Thoracic aorta (tissue), 2 donors: ENCODE measurements at regions not wholly inside any gene's neighbourhood (a gene's known extent, or its start where the extent isn't known, plus 50 kb on each side); places are given as distances from the start of the nearest gene placed in this dataset.

ENCODE experiments used
- ATAC-seq: fragments of 150-250 bp; one replicate; pipeline ENCODE4 v1.8.0; 2017; ENCODE audit warnings: low read depth; ENCODE audit not compliant: insufficient number of reproducible peaks, low FRiP score
- DNase-seq: peaks from one replicate; pipeline ENCODE4 v3.0.0-alpha.2; 2020; ENCODE audit warnings: low spot score
- H3K27ac ChIP-seq, 2 donors: fragments of 200-600 bp; sonication (generic); 1 replicate in 1 of 2; 2 replicates in 1 of 2; pipeline ENCODE4 v1.5.1; 2016; ENCODE audit warnings: mild to moderate bottlenecking in 2 of 2, moderate library complexity in 2 of 2
- H3K27me3 ChIP-seq: fragments of 200-600 bp; sonication (generic); replicated peaks from 2 replicates; pipeline ENCODE4 v1.6.0; 2016; ENCODE audit warnings: mild to moderate bottlenecking; ENCODE audit not compliant: insufficient read depth
- H3K36me3 ChIP-seq: fragments of 200-600 bp; sonication (generic); one replicate; pipeline ENCODE4 v1.5.1; 2016
- H3K4me1 ChIP-seq, 2 donors: fragments of 200-600 bp; sonication (generic); 1 replicate in 1 of 2; 2 replicates in 1 of 2; pipeline versions ENCODE4 v1.5.1 to v1.6.0; 2016; ENCODE audit warnings: low read depth in 2 of 2, mild to moderate bottlenecking in 1 of 2; ENCODE audit not compliant: control insufficient read depth in 1 of 2
- H3K4me3 ChIP-seq: fragments of 200-600 bp; sonication (generic); 2 replicates; pipeline ENCODE4 v1.5.1; 2016; ENCODE audit warnings: mild to moderate bottlenecking
- H3K9me3 ChIP-seq: fragments of 200-600 bp; sonication (generic); 2 replicates; pipeline ENCODE4 v1.5.1; 2016
- TF ChIP-seq, protein P1 (sequence below): fragments of 200-600 bp; sonication (generic); IDR thresholded peaks from one replicate; pipeline ENCODE4 v1.5.1; 2019; ENCODE audit warnings: antibody characterized with exemption

DNA sequence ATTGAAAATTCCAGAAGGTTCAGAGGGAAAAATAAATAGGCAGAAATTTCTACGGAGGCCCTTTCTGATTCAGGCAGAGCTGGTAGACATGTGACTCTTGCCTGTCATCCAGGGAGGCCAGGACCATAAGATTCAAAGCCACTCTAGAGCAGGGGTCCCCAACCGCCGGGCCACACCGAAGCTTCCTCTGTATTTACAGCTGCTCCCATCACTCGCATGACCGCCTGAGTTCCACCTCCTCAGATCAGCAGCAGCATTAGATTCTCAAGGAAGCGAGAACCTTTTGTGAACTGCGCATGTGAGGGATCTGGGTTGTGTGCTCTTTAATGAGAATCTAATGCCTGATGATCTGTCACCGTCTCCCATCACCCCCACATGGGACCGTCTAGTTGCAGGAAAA lies 72.2 kb downstream of the RWDD4 start:
- Histone ChIP-seq H3K9me3 (no peaks in the 10 kb centered on the region), H3K4me1 (peaks cover 0 to 6% of the 10 kb centered on the region in 2 donors), H3K27me3 (no peaks in the 10 kb centered on the region), H3K4me3 (no peak overlapping the region), H3K36me3 (no peaks in the 10 kb centered on the region), H3K27ac (no peak overlapping the region)
- TF ChIP-seq, protein P1, sequence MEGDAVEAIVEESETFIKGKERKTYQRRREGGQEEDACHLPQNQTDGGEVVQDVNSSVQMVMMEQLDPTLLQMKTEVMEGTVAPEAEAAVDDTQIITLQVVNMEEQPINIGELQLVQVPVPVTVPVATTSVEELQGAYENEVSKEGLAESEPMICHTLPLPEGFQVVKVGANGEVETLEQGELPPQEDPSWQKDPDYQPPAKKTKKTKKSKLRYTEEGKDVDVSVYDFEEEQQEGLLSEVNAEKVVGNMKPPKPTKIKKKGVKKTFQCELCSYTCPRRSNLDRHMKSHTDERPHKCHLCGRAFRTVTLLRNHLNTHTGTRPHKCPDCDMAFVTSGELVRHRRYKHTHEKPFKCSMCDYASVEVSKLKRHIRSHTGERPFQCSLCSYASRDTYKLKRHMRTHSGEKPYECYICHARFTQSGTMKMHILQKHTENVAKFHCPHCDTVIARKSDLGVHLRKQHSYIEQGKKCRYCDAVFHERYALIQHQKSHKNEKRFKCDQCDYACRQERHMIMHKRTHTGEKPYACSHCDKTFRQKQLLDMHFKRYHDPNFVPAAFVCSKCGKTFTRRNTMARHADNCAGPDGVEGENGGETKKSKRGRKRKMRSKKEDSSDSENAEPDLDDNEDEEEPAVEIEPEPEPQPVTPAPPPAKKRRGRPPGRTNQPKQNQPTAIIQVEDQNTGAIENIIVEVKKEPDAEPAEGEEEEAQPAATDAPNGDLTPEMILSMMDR: no peak
- ATAC-seq: no peak
- DNase-seq: no peak

DNA sequence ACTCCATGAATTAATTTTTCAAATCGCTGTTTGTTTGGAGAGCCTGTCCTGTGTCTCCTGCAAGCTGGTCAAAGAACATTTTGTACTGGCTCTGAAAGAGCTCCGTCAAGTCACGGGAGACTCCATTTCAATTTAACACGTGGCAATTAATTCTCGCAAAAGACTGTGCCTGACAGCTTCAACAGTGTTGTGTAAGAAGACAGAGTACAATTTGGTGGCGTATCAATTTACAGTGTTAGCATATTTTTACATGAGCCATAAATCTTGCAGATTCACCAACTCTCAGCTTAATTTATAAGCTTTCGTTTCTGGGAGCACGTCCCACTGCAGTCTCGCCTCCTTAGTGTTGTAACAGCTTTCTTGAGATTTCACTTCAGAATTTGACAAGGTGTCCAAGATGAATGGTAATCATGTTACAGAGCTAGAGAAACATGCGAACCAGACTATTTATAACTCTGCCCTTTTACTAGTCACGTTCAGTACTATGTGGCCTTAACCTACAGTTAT lies 70.8 kb downstream of the RWDD4 start:
- Histone ChIP-seq H3K9me3 (no peaks in the 10 kb centered on the region), H3K4me3 (peak overlapping the region; percentile 44), H3K27ac (peak overlapping the region; percentile 54 to 79), H3K27me3 (no peaks in the 10 kb centered on the region), H3K4me1 (peaks cover 0 to 6% of the 10 kb centered on the region in 2 donors), H3K36me3 (no peaks in the 10 kb centered on the region)
- TF ChIP-seq, protein P1: no peak
- no peak for ATAC-seq
- no peak for DNase-seq

DNA sequence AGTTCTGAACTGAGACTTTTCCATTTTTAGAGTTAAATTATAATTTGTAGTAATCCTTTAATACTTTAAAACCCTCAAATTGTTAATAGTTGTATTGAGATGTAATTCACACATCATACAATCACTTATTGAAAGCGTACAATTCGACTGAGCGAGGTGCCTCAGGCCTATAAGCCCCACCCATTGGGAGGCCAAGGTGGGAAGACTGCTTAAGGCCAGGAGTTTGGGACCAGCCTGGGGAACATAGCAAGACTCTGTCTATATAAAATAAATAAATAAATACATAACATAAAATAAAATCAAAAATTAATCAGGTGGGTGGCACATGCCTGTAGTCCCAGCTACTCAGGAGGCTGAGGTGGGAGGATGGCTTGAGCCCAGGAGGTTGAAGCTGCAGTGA lies 70.3 kb downstream of the RWDD4 start:
- Histone ChIP-seq H3K27ac (peak overlapping the region; percentile 54 to 79), H3K4me3 (peak overlapping the region; percentile 44), H3K36me3 (no peaks in the 10 kb centered on the region), H3K9me3 (no peaks in the 10 kb centered on the region), H3K27me3 (no peaks in the 10 kb centered on the region), H3K4me1 (peaks cover 0 to 6% of the 10 kb centered on the region in 2 donors)
- TF ChIP-seq, protein P1: no peak
- no peak for ATAC-seq
- no peak for DNase-seq

- H3K4me1 ChIP-seq: peaks cover 0 to 6% of the 10 kb centered on the region in 2 donors
- TF ChIP-seq, protein P1: no peak
- no peak for DNase-seq
- no peaks in the 10 kb centered on the region for H3K27me3 ChIP-seq
- H3K4me3 ChIP-seq: no peak overlapping the region
- H3K36me3 ChIP-seq: no peaks in the 10 kb centered on the region
- H3K27ac ChIP-seq: no peak overlapping the region
- no peak for ATAC-seq
- H3K9me3 ChIP-seq: no peaks in the 10 kb centered on the region
Measured at GRCh38 chr4:183589461-183590099, 69.4 kb downstream of the RWDD4 start.
